Vagina (tissue), 2 donors: ENCODE measurements at regions not wholly inside any gene's neighbourhood (a gene's known extent, or its start where the extent isn't known, plus 50 kb on each side); places are given as distances from the start of the nearest gene placed in this dataset.

Experiments used
- DNase-seq, 2 donors: peaks; one replicate each; pipeline ENCODE4 v3.0.0-alpha.2; 2017; ENCODE audit errors: extremely low spot score in 2 of 2
- H3K27ac ChIP-seq: fragments of 200-600 bp; sonication (generic); one replicate; pipeline ENCODE4 v1.5.1; 2019
- H3K27me3 ChIP-seq: fragments of 200-600 bp; sonication (generic); one replicate; pipeline ENCODE4 v1.5.1; 2019
- H3K36me3 ChIP-seq, 2 donors: fragments of 200-600 bp; sonication (generic); one replicate each; pipeline ENCODE4 v1.5.1; 2017 to 2019
- H3K4me1 ChIP-seq: fragments of 200-600 bp; sonication (generic); one replicate; pipeline ENCODE4 v1.5.1; 2019
- H3K4me3 ChIP-seq, 2 donors: fragments of 200-600 bp; sonication (generic); 1 replicate in 1 of 2; 2 replicates in 1 of 2; pipeline ENCODE4 v1.5.1; 2016 to 2019
- H3K9me3 ChIP-seq: fragments of 200-600 bp; sonication (generic); one replicate; pipeline ENCODE4 v1.5.1; 2019
- CTCF ChIP-seq, 3 experiments: fragments of 450-650 bp in 2 of 3; fragments of 200-600 bp in 1 of 3; sonication (generic) in 1 of 3; IDR thresholded peaks; one replicate each; pipeline ENCODE4 v1.5.1; 2017 to 2019; ENCODE audit warnings: antibody characterized with exemption in 3 of 3, mild to moderate bottlenecking in 2 of 3, moderate library complexity in 2 of 3
- POLR2A ChIP-seq, 2 donors: fragments of 450-650 bp; IDR thresholded peaks; one replicate each; pipeline ENCODE4 v1.6.1; 2017; ENCODE audit warnings: antibody characterized with exemption in 2 of 2, mild to moderate bottlenecking in 2 of 2, moderate library complexity in 2 of 2
- POLR2AphosphoS5 ChIP-seq, 2 donors: sonication (generic); formaldehyde crosslinking; IDR thresholded peaks; one replicate each; pipeline ENCODE4 v1.9.0; 2017; ENCODE audit warnings: antibody characterized with exemption in 2 of 2, mild to moderate bottlenecking in 2 of 2, low read depth in 1 of 2; ENCODE audit not compliant: insufficient read depth in 1 of 2
- intact Hi-C: fragments of 100-400 bp; cut with DNase I; formaldehyde crosslinking; loops from one replicate; pipeline ENCODE4 v1.15.1; 2023

GRCh38 chr5:56650386-56650785 lies 165.0 kb upstream of the MAP3K1 start:
- DNase-seq, result no peak
- H3K36me3 ChIP-seq, result no peaks in the 10 kb centered on the region
- no peak overlapping the region for H3K27ac ChIP-seq
- H3K4me1 ChIP-seq, result peaks cover 8% of the 10 kb centered on the region
- H3K4me3 ChIP-seq, result no peak overlapping the region
- intact Hi-C loops, result no loop called here
- TF ChIP-seq POLR2A (IDR thresholded peaks at IDR 0.05), result no peak
- no peak for TF ChIP-seq CTCF (IDR thresholded peaks at IDR 0.05)
- no peak for TF ChIP-seq POLR2AphosphoS5 (IDR thresholded peaks at IDR 0.05; ENCODE audit: insufficient read depth in 1 of 2, low read depth in 1 of 2)
- no peaks in the 10 kb centered on the region for H3K9me3 ChIP-seq
- H3K27me3 ChIP-seq, result no peaks in the 10 kb centered on the region

GRCh38 chr5:56649569-56649968 lies 165.8 kb upstream of the MAP3K1 start:
- intact Hi-C loops, result no loop called here
- no peaks in the 10 kb centered on the region for H3K9me3 ChIP-seq
- H3K4me1 ChIP-seq, result peaks cover 8% of the 10 kb centered on the region
- no peak overlapping the region for H3K4me3 ChIP-seq
- H3K27ac ChIP-seq, result no peak overlapping the region
- H3K36me3 ChIP-seq, result no peaks in the 10 kb centered on the region
- no peaks in the 10 kb centered on the region for H3K27me3 ChIP-seq
- DNase-seq, result no peak
- TF ChIP-seq CTCF (IDR thresholded peaks at IDR 0.05) (no peak), POLR2A (IDR thresholded peaks at IDR 0.05) (no peak), POLR2AphosphoS5 (IDR thresholded peaks at IDR 0.05; ENCODE audit: insufficient read depth in 1 of 2, low read depth in 1 of 2) (no peak)

GRCh38 chr5:56648460-56649034 lies 166.8 kb upstream of the MAP3K1 start:
- Histone ChIP-seq H3K9me3 (no peaks in the 10 kb centered on the region), H3K4me1 (peaks cover 8% of the 10 kb centered on the region), H3K4me3 (no peak overlapping the region), H3K36me3 (no peaks in the 10 kb centered on the region), H3K27ac (no peak overlapping the region), H3K27me3 (no peaks in the 10 kb centered on the region)
- no peak for DNase-seq
- intact Hi-C loops, result no loop called here
- TF ChIP-seq CTCF (IDR thresholded peaks at IDR 0.05) (no peak), POLR2A (IDR thresholded peaks at IDR 0.05) (no peak), POLR2AphosphoS5 (IDR thresholded peaks at IDR 0.05; ENCODE audit: insufficient read depth in 1 of 2, low read depth in 1 of 2) (no peak)

GRCh38 chr5:56647099-56647850 lies 168.1 kb upstream of the MAP3K1 start:
- H3K27me3 ChIP-seq, result no peaks in the 10 kb centered on the region
- intact Hi-C loops, result no loop called here
- H3K9me3 ChIP-seq, result no peaks in the 10 kb centered on the region
- no peaks in the 10 kb centered on the region for H3K36me3 ChIP-seq
- TF ChIP-seq CTCF (IDR thresholded peaks at IDR 0.05) (no peak), POLR2A (IDR thresholded peaks at IDR 0.05) (no peak), POLR2AphosphoS5 (IDR thresholded peaks at IDR 0.05; ENCODE audit: insufficient read depth in 1 of 2, low read depth in 1 of 2) (no peak)
- peaks cover 8% of the 10 kb centered on the region for H3K4me1 ChIP-seq
- H3K4me3 ChIP-seq, result no peak overlapping the region
- H3K27ac ChIP-seq, result no peak overlapping the region
- no peak for DNase-seq

GRCh38 chr5:56641635-56642260 lies 173.6 kb upstream of the MAP3K1 start:
- Histone ChIP-seq H3K4me1 (peaks cover 22% of the 10 kb centered on the region), H3K9me3 (no peaks in the 10 kb centered on the region), H3K27ac (no peak overlapping the region), H3K27me3 (no peaks in the 10 kb centered on the region), H3K4me3 (no peak overlapping the region), H3K36me3 (no peaks in the 10 kb centered on the region)
- TF ChIP-seq CTCF (IDR thresholded peaks at IDR 0.05) (no peak), POLR2AphosphoS5 (IDR thresholded peaks at IDR 0.05; ENCODE audit: insufficient read depth in 1 of 2, low read depth in 1 of 2) (no peak), POLR2A (IDR thresholded peaks at IDR 0.05) (no peak)
- DNase-seq, result no peak
- intact Hi-C loops, result no loop called here
